ENCODE measurements at regions not wholly inside any gene's neighbourhood (a gene's known extent, or its start where the extent isn't known, plus 50 kb on each side); places are given as distances from the start of the nearest gene placed in this dataset.

- TF ChIP-seq CTCF (IDR thresholded peaks at IDR 0.05; ENCODE audit: insufficient read depth, low read depth, low read length, missing control alignments) = no peak
- no peak for DNase-seq (ENCODE audit: low read depth)
- no peak overlapping the region for H3K4me3 ChIP-seq (ENCODE audit: low read depth, low read length)
Observed at GRCh38 chr7:31448649-31449048, 65.2 kb upstream of the ITPRID1 start.

- TF ChIP-seq CTCF (IDR thresholded peaks at IDR 0.05; ENCODE audit: insufficient read depth, low read depth, low read length, missing control alignments) = no peak
- no peak overlapping the region for H3K4me3 ChIP-seq (ENCODE audit: low read depth, low read length)
- DNase-seq (ENCODE audit: low read depth) = no peak
Observed at GRCh38 chr7:31455844-31456243, 58.0 kb upstream of the ITPRID1 start.

- no peak overlapping the region for H3K4me3 ChIP-seq (ENCODE audit: low read depth, low read length)
- DNase-seq (ENCODE audit: low read depth) = no peak
- no peak for TF ChIP-seq CTCF (IDR thresholded peaks at IDR 0.05; ENCODE audit: insufficient read depth, low read depth, low read length, missing control alignments)
Observed at GRCh38 chr7:31456646-31457368, 57.1 kb upstream of the ITPRID1 start.

GRCh38 chr7:31457551-31457950, 56.3 kb upstream of the ITPRID1 start:
- H3K4me3 ChIP-seq (ENCODE audit: low read depth, low read length) = no peak overlapping the region
- DNase-seq (ENCODE audit: low read depth) = no peak
- no peak for TF ChIP-seq CTCF (IDR thresholded peaks at IDR 0.05; ENCODE audit: insufficient read depth, low read depth, low read length, missing control alignments)

- TF ChIP-seq CTCF (IDR thresholded peaks at IDR 0.05; ENCODE audit: insufficient read depth, low read depth, low read length, missing control alignments) = no peak
- no peak overlapping the region for H3K4me3 ChIP-seq (ENCODE audit: low read depth, low read length)
- DNase-seq (ENCODE audit: low read depth) = no peak
Observed at GRCh38 chr7:31458203-31458602, 55.7 kb upstream of the ITPRID1 start.

- DNase-seq (ENCODE audit: low read depth) = no peak
- H3K4me3 ChIP-seq (ENCODE audit: low read depth, low read length) = no peak overlapping the region
- TF ChIP-seq CTCF (IDR thresholded peaks at IDR 0.05; ENCODE audit: insufficient read depth, low read depth, low read length, missing control alignments) = no peak
Observed at GRCh38 chr7:31462636-31463035, 51.3 kb upstream of the ITPRID1 start.

Data from GM12865 (cell line).